Upper lobe of left lung (tissue), 6 donors: ENCODE measurements at regions not wholly inside any gene's neighbourhood (a gene's known extent, or its start where the extent isn't known, plus 50 kb on each side); places are given as distances from the start of the nearest gene placed in this dataset.
A peak's percentile ranks its signal among the peaks of the same experiment; 100 is the strongest.

ENCODE experiments used
- ATAC-seq, 2 donors: fragments of 200-7000 bp; cut with Tn5 transposase; one replicate each; pipeline ENCODE4 v1.9.1; 2022; ENCODE audit warnings: mild to moderate bottlenecking in 2 of 2, moderate library complexity in 2 of 2; ENCODE audit not compliant: low FRiP score in 2 of 2
- DNase-seq, 2 donors: peaks; one replicate each; pipeline ENCODE4 v3.0.0-alpha.2; 2019 to 2020
- H3K27ac ChIP-seq, 4 donors: fragments of 200-600 bp; sonication (generic); one replicate each; pipeline ENCODE4 v1.5.1; 2016 to 2019
- H3K27me3 ChIP-seq, 4 donors: fragments of 200-600 bp; sonication (generic); one replicate each; pipeline ENCODE4 v1.5.1; 2017 to 2019
- H3K36me3 ChIP-seq, 4 donors: fragments of 200-600 bp; sonication (generic); one replicate each; pipeline ENCODE4 v1.5.1; 2016 to 2019
- H3K4me1 ChIP-seq, 4 donors: fragments of 200-600 bp; sonication (generic); one replicate each; pipeline ENCODE4 v1.5.1; 2018 to 2019
- H3K4me3 ChIP-seq, 4 donors: fragments of 200-600 bp; sonication (generic); one replicate each; pipeline ENCODE4 v1.5.1; 2017 to 2019; ENCODE audit warnings: mild to moderate bottlenecking in 2 of 4, moderate library complexity in 1 of 4
- H3K9me3 ChIP-seq, 4 donors: fragments of 200-600 bp; sonication (generic); one replicate each; pipeline ENCODE4 v1.5.1; 2018 to 2019
- EP300 ChIP-seq, 4 donors: sonication (generic); formaldehyde crosslinking; IDR thresholded peaks; one replicate each; pipeline ENCODE4 v1.5.1; 2017; ENCODE audit warnings: antibody characterized with exemption in 4 of 4, control low read depth in 2 of 4
- POLR2A ChIP-seq, 4 donors: fragments of 450-650 bp; IDR thresholded peaks; one replicate each; pipeline ENCODE4 v1.5.1; 2016 to 2017; ENCODE audit warnings: antibody characterized with exemption in 4 of 4, mild to moderate bottlenecking in 2 of 4
- POLR2AphosphoS5 ChIP-seq, 2 donors: sonication (generic); formaldehyde crosslinking; IDR thresholded peaks; one replicate each; pipeline ENCODE4 v1.5.1; 2017; ENCODE audit warnings: antibody characterized with exemption in 2 of 2
- WGBS, 2 donors: methylation state at CpG; one replicate each; pipeline ENCODE4 v1.1.5; 2017 to 2018; 5-methylcytosine and 5-hydroxymethylcytosine counted together
- TF ChIP-seq, protein P1 (sequence below), 6 experiments: fragments of 450-650 bp in 4 of 6; fragments of 200-600 bp in 2 of 6; sonication (generic) in 2 of 6; IDR thresholded peaks; one replicate each; pipeline ENCODE4 v1.5.1; 2016 to 2019; ENCODE audit warnings: antibody characterized with exemption in 6 of 6
- donor health status: DM: no; HTN: no; CAD: no; lungs with moderate emphysema.
- donor health status: DM: no; HTN: yes; CAD: no; lungs with severe emphysema.

GRCh38 chr1:185491604-185492003 lies 174.6 kb upstream of the IVNS1ABP start:
- H3K27ac ChIP-seq: no peak overlapping the region
- peaks cover 0 to 7% (median 0%) of the 10 kb centered on the region in 4 donors for H3K4me1 ChIP-seq
- DNase-seq (no peak), ATAC-seq (no peak)
- WGBS, 2 donors: 92 to 100% methylated on average over 2 of the region's 2 CpGs
- no peak overlapping the region for H3K4me3 ChIP-seq
- H3K27me3 ChIP-seq: no peaks in the 10 kb centered on the region
- no peak for TF ChIP-seq POLR2AphosphoS5 (IDR thresholded peaks at IDR 0.05)
- no peak for TF ChIP-seq POLR2A (IDR thresholded peaks at IDR 0.05)
- no peak for TF ChIP-seq EP300 (IDR thresholded peaks at IDR 0.05)
- TF ChIP-seq, protein P1, sequence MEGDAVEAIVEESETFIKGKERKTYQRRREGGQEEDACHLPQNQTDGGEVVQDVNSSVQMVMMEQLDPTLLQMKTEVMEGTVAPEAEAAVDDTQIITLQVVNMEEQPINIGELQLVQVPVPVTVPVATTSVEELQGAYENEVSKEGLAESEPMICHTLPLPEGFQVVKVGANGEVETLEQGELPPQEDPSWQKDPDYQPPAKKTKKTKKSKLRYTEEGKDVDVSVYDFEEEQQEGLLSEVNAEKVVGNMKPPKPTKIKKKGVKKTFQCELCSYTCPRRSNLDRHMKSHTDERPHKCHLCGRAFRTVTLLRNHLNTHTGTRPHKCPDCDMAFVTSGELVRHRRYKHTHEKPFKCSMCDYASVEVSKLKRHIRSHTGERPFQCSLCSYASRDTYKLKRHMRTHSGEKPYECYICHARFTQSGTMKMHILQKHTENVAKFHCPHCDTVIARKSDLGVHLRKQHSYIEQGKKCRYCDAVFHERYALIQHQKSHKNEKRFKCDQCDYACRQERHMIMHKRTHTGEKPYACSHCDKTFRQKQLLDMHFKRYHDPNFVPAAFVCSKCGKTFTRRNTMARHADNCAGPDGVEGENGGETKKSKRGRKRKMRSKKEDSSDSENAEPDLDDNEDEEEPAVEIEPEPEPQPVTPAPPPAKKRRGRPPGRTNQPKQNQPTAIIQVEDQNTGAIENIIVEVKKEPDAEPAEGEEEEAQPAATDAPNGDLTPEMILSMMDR (IDR thresholded peaks at IDR 0.05): no peak
- no peaks in the 10 kb centered on the region for H3K9me3 ChIP-seq
- H3K36me3 ChIP-seq: no peaks in the 10 kb centered on the region

- TF ChIP-seq, protein P1 (IDR thresholded peaks at IDR 0.05): no peak
- no peak for TF ChIP-seq EP300 (IDR thresholded peaks at IDR 0.05)
- no peak for TF ChIP-seq POLR2A (IDR thresholded peaks at IDR 0.05)
- TF ChIP-seq POLR2AphosphoS5 (IDR thresholded peaks at IDR 0.05): no peak
- Histone ChIP-seq H3K9me3 (no peaks in the 10 kb centered on the region), H3K27me3 (no peaks in the 10 kb centered on the region), H3K27ac (no peak overlapping the region), H3K4me3 (no peak overlapping the region), H3K36me3 (no peaks in the 10 kb centered on the region), H3K4me1 (peaks cover 0 to 7% (median 0%) of the 10 kb centered on the region in 4 donors)
- ATAC-seq (no peak), DNase-seq (no peak)
- 73 to 87% methylated on average over 5 of the region's 5 CpGs for WGBS, 2 donors
Observed at GRCh38 chr1:185490924-185491323, 173.9 kb upstream of the IVNS1ABP start.

GRCh38 chr1:185489406-185489805 lies 172.4 kb upstream of the IVNS1ABP start:
- ATAC-seq: no peak
- no peak for TF ChIP-seq POLR2A (IDR thresholded peaks at IDR 0.05)
- no peak for TF ChIP-seq EP300 (IDR thresholded peaks at IDR 0.05)
- TF ChIP-seq, protein P1 (IDR thresholded peaks at IDR 0.05): no peak
- TF ChIP-seq POLR2AphosphoS5 (IDR thresholded peaks at IDR 0.05): no peak
- Histone ChIP-seq H3K4me3 (no peak overlapping the region), H3K27me3 (no peaks in the 10 kb centered on the region), H3K36me3 (no peaks in the 10 kb centered on the region), H3K27ac (no peak overlapping the region), H3K9me3 (no peaks in the 10 kb centered on the region), H3K4me1 (peaks cover 0 to 7% (median 0%) of the 10 kb centered on the region in 4 donors)
- DNase-seq: no peak
- 92 to 94% methylated on average over 3 of the region's 3 CpGs for WGBS, 2 donors

DNA sequence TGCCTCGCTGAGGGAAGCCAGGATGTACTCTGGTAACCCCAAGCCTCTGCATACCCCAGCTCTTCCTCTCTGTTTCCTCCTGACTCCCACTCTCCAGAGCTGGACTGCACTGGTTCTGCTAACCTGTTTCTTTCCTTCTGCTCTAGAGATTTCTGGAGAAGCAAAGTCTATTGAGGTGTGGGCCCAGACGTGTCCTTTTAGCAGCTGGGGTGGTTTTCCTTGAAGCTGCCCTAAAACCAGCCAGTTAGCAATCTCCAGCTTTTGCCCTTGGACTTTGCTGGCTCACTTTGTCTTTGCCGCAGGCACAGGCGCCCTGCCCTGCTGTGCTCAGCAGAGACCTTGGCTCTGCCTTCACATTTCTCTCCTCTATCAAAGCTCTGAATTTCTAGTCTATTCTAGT lies 171.8 kb upstream of the IVNS1ABP start:
- WGBS, 2 donors: 66 to 67% methylated on average over 4 of the region's 4 CpGs

GRCh38 chr1:185487936-185488335 lies 170.9 kb upstream of the IVNS1ABP start:
- WGBS, 2 donors: 35 to 74% methylated on average over 2 of the region's 2 CpGs
- no peak for DNase-seq
- no peak overlapping the region for H3K27ac ChIP-seq
- no peaks in the 10 kb centered on the region for H3K36me3 ChIP-seq
- no peak overlapping the region for H3K4me3 ChIP-seq
- H3K9me3 ChIP-seq: no peaks in the 10 kb centered on the region
- H3K27me3 ChIP-seq: no peaks in the 10 kb centered on the region
- H3K4me1 ChIP-seq: peaks cover 0 to 7% (median 4%) of the 10 kb centered on the region in 4 donors
- no peak for TF ChIP-seq POLR2AphosphoS5 (IDR thresholded peaks at IDR 0.05)
- no peak for TF ChIP-seq EP300 (IDR thresholded peaks at IDR 0.05)
- TF ChIP-seq, protein P1 (IDR thresholded peaks at IDR 0.05): no peak
- TF ChIP-seq POLR2A (IDR thresholded peaks at IDR 0.05): no peak
- ATAC-seq: no peak

More for the DNA sequence above, 171.8 kb upstream of the IVNS1ABP start:
- Histone ChIP-seq H3K4me1 (peaks cover 0 to 7% (median 4%) of the 10 kb centered on the region in 4 donors), H3K27me3 (no peaks in the 10 kb centered on the region), H3K27ac (no peak overlapping the region), H3K4me3 (no peak overlapping the region), H3K36me3 (no peaks in the 10 kb centered on the region), H3K9me3 (no peaks in the 10 kb centered on the region)
- TF ChIP-seq, protein P1 (IDR thresholded peaks at IDR 0.05): no peak
- no peak for TF ChIP-seq POLR2A (IDR thresholded peaks at IDR 0.05)
- TF ChIP-seq EP300 (IDR thresholded peaks at IDR 0.05): no peak
- TF ChIP-seq POLR2AphosphoS5 (IDR thresholded peaks at IDR 0.05): no peak
- ATAC-seq (no peak), DNase-seq (peak in 1 of 2 donors; percentile 12)
